HepG2 (cell line): ENCODE measurements at regions not wholly inside any gene's neighbourhood (a gene's known extent, or its start where the extent isn't known, plus 50 kb on each side); places are given as distances from the start of the nearest gene placed in this dataset.
A peak's percentile ranks its signal among the peaks of the same experiment; 100 is the strongest.

Source experiments
- HNF1A ChIP-seq, 2 experiments: sonication (generic) in 1 of 2; formaldehyde crosslinking in 1 of 2; IDR thresholded peaks; 2 replicates each; pipeline versions ENCODE4 v1.4.0 to v1.6.1; 2016 to 2020; ENCODE audit warnings: borderline replicate concordance in 1 of 2, low read depth in 1 of 2, mild to moderate bottlenecking in 1 of 2, missing genetic modification reagents in 1 of 2
- JDP2 ChIP-seq: sonication (generic); formaldehyde crosslinking; IDR thresholded peaks from 2 replicates; pipeline ENCODE4 v1.8.1; 2022; ENCODE audit warnings: missing genetic modification reagents, borderline replicate concordance
- MAZ ChIP-seq, 2 experiments: sonication (generic) in 1 of 2; formaldehyde crosslinking in 1 of 2; IDR thresholded peaks; 2 replicates each; pipeline versions ENCODE4 v1.5.0 to v1.6.1; 2012 to 2020; ENCODE audit warnings: low read depth in 2 of 2, mild to moderate bottlenecking in 2 of 2, borderline replicate concordance in 1 of 2, improper control_type of control experiment in 1 of 2, low read length in 1 of 2, missing genetic modification reagents in 1 of 2, moderate library complexity in 1 of 2
- MYC ChIP-seq: sonication (generic); formaldehyde crosslinking; IDR thresholded peaks from 2 replicates; pipeline ENCODE4 v1.9.0; 2021; ENCODE audit warnings: missing genetic modification reagents, borderline replicate concordance
- PTBP1 ChIP-seq: fragments of 200-400 bp; formaldehyde crosslinking; IDR thresholded peaks from 2 replicates; pipeline ENCODE4 v1.6.1; 2018; ENCODE audit warnings: low read length, low read depth; ENCODE audit not compliant: poor library complexity, severe bottlenecking
- RNF219 ChIP-seq: sonication (generic); formaldehyde crosslinking; IDR thresholded peaks from 2 replicates; pipeline ENCODE4 v1.5.0; 2020; ENCODE audit warnings: mild to moderate bottlenecking, missing genetic modification reagents
- TRAFD1 ChIP-seq: sonication (generic); formaldehyde crosslinking; IDR thresholded peaks from 2 replicates; pipeline ENCODE4 v1.5.1; 2020; ENCODE audit warnings: missing genetic modification reagents, mild to moderate bottlenecking, borderline replicate concordance
- ZBTB33 ChIP-seq: sonication (generic); formaldehyde crosslinking; IDR thresholded peaks from 2 replicates; pipeline ENCODE4 v1.4.0; 2020; ENCODE audit warnings: missing genetic modification reagents
- ZNF446 ChIP-seq: sonication (generic); formaldehyde crosslinking; IDR thresholded peaks from 2 replicates; pipeline ENCODE4 v1.5.0; 2020; ENCODE audit warnings: mild to moderate bottlenecking, missing genetic modification reagents
- ZNF616 ChIP-seq: sonication (generic); formaldehyde crosslinking; IDR thresholded peaks from 2 replicates; pipeline ENCODE4 v1.5.0; 2020; ENCODE audit warnings: low read depth, mild to moderate bottlenecking, missing genetic modification reagents
- ZNF878 ChIP-seq: sonication (generic); formaldehyde crosslinking; IDR thresholded peaks from 2 replicates; pipeline ENCODE4 v1.8.1; 2023; ENCODE audit warnings: mild to moderate bottlenecking, missing genetic modification reagents, moderate library complexity
- TF ChIP-seq, protein P1 (sequence below): sonication (generic); formaldehyde crosslinking; IDR thresholded peaks from 2 replicates; pipeline ENCODE4 v1.4.0; 2020; ENCODE audit warnings: missing genetic modification reagents, borderline replicate concordance

DNA sequence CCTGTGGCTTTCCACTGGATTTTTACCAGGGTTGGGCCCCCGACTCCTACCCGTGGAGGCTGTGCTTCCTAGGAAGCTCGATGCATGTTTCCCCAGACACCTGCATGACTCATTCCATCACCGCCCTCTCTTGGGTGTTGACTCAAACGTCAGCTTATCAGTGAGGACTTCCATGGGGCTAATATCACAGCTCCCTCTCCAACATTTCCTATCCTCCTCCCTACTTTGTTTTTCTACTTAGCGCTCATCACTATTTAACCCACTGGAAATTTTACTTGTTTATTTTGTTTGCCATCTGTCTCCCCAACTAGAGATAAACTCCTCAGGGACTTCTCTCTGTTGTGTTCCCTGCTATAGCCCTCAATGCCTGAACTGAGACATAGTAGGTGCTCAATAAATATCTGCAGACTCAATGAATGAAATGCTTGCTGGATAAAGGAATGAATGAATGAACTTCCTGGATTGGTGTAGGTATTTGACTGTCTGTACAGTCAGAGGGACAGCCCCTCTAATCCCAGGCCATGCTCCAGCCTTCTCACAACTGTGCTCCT, 55.9 kb upstream of the EPCAM start (continued):
- TF ChIP-seq RNF219 (CRISPR knock-in tag) (no peak), MYC (CRISPR knock-in tag) (no peak), MAZ (IDR thresholded peaks at IDR 0.05; ENCODE audit: borderline replicate concordance, low read depth, low read length) (no peak), MAZ (CRISPR knock-in tag; IDR thresholded peaks at IDR 0.05; ENCODE audit: low read depth) (no peak), ZNF446 (CRISPR knock-in tag) (no peak), ZNF616 (CRISPR knock-in tag) (no peak), ZBTB33 (CRISPR knock-in tag) (no peak), ZNF878 (CRISPR knock-in tag) (peak; percentile 57; the same call in 1 of the 2 replicates), TRAFD1 (CRISPR knock-in tag) (no peak), PTBP1 (no peak), JDP2 (no peak), HNF1A (IDR thresholded peaks at IDR 0.05; ENCODE audit: low read depth) (0 out of 2 replicates have a peak, but pooled peaks have one; percentile 23), HNF1A (CRISPR knock-in tag; IDR thresholded peaks at IDR 0.05; ENCODE audit: borderline replicate concordance) (peak; percentile 32; the same call in 1 of the 2 replicates)
- TF ChIP-seq, protein P1, sequence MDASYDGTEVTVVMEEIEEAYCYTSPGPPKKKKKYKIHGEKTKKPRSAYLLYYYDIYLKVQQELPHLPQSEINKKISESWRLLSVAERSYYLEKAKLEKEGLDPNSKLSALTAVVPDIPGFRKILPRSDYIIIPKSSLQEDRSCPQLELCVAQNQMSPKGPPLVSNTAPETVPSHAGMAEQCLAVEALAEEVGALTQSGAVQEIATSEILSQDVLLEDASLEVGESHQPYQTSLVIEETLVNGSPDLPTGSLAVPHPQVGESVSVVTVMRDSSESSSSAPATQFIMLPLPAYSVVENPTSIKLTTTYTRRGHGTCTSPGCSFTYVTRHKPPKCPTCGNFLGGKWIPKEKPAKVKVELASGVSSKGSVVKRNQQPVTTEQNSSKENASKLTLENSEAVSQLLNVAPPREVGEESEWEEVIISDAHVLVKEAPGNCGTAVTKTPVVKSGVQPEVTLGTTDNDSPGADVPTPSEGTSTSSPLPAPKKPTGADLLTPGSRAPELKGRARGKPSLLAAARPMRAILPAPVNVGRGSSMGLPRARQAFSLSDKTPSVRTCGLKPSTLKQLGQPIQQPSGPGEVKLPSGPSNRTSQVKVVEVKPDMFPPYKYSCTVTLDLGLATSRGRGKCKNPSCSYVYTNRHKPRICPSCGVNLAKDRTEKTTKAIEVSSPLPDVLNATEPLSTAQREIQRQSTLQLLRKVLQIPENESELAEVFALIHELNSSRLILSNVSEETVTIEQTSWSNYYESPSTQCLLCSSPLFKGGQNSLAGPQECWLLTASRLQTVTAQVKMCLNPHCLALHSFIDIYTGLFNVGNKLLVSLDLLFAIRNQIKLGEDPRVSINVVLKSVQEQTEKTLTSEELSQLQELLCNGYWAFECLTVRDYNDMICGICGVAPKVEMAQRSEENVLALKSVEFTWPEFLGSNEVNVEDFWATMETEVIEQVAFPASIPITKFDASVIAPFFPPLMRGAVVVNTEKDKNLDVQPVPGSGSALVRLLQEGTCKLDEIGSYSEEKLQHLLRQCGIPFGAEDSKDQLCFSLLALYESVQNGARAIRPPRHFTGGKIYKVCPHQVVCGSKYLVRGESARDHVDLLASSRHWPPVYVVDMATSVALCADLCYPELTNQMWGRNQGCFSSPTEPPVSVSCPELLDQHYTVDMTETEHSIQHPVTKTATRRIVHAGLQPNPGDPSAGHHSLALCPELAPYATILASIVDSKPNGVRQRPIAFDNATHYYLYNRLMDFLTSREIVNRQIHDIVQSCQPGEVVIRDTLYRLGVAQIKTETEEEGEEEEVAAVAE = peak; percentile 47; the same call in 1 of the 2 replicates
